PFSK-1 (cell line): ENCODE measurements at regions not wholly inside any gene's neighbourhood (a gene's known extent, or its start where the extent isn't known, plus 50 kb on each side); places are given as distances from the start of the nearest gene placed in this dataset.

ENCODE experiments used
- FOXP2 ChIP-seq: optimal IDR thresholded peaks from 2 replicates; pipeline ENCODE3; 2011; ENCODE audit warnings: borderline replicate concordance, control low read depth, inconsistent platforms; ENCODE audit not compliant: insufficient read depth; ENCODE audit errors: extremely low read length, extremely low read depth
- POLR2AphosphoS5 ChIP-seq: IDR thresholded peaks from 2 replicates; pipeline ENCODE4 v1.6.1; 2012; ENCODE audit warnings: low read depth, mild to moderate bottlenecking, control low read depth, low read length, moderate library complexity
- REST ChIP-seq, 2 experiments: IDR thresholded peaks; 2 replicates each; pipeline versions ENCODE4 v1.6.1 to v1.8.0; 2011 to 2012; ENCODE audit warnings: low read depth in 2 of 2, low read length in 2 of 2, control low read depth in 1 of 2, inconsistent platforms in 1 of 2, mild to moderate bottlenecking in 1 of 2, moderate library complexity in 1 of 2; ENCODE audit not compliant: insufficient read depth in 1 of 2
- SIN3A ChIP-seq: IDR thresholded peaks from 2 replicates; pipeline ENCODE4 v1.6.1; 2012; ENCODE audit warnings: mild to moderate bottlenecking, low read length, moderate library complexity, borderline replicate concordance; ENCODE audit not compliant: insufficient read depth
- TAF1 ChIP-seq: IDR thresholded peaks from 2 replicates; pipeline ENCODE4 v1.6.1; 2012; ENCODE audit warnings: low read length, control low read depth, borderline replicate concordance; ENCODE audit not compliant: insufficient read depth

GRCh38 chr1:221625026-221625425 is 116.9 kb downstream of the DUSP10 start:
- TF ChIP-seq REST (IDR thresholded peaks at IDR 0.05; ENCODE audit: insufficient read depth in 1 of 2, low read depth in 2 of 2, low read length in 2 of 2) (no peak), TAF1 (no peak), FOXP2 (no peak), SIN3A (no peak), POLR2AphosphoS5 (no peak)

- no peak for TF ChIP-seq REST (IDR thresholded peaks at IDR 0.05; ENCODE audit: insufficient read depth in 1 of 2, low read depth in 2 of 2, low read length in 2 of 2)
- TF ChIP-seq TAF1: no peak
- TF ChIP-seq FOXP2: no peak
- TF ChIP-seq POLR2AphosphoS5: no peak
Measured at GRCh38 chr1:221626041-221626440, 115.8 kb downstream of the DUSP10 start.

- no peak for TF ChIP-seq POLR2AphosphoS5
- no peak for TF ChIP-seq SIN3A
- no peak for TF ChIP-seq TAF1
- no peak for TF ChIP-seq FOXP2
- TF ChIP-seq REST (IDR thresholded peaks at IDR 0.05; ENCODE audit: insufficient read depth in 1 of 2, low read depth in 2 of 2, low read length in 2 of 2): no peak
Measured at GRCh38 chr1:221630236-221630635, 111.7 kb downstream of the DUSP10 start.

- TF ChIP-seq POLR2AphosphoS5 (no peak), FOXP2 (no peak), SIN3A (no peak), TAF1 (no peak), REST (IDR thresholded peaks at IDR 0.05; ENCODE audit: insufficient read depth in 1 of 2, low read depth in 2 of 2, low read length in 2 of 2) (no peak)
Measured at GRCh38 chr1:221631556-221631955, 110.3 kb downstream of the DUSP10 start.

GRCh38 chr1:221632072-221632471 is 109.8 kb downstream of the DUSP10 start:
- no peak for TF ChIP-seq REST (IDR thresholded peaks at IDR 0.05; ENCODE audit: insufficient read depth in 1 of 2, low read depth in 2 of 2, low read length in 2 of 2)
- no peak for TF ChIP-seq POLR2AphosphoS5
- TF ChIP-seq TAF1: no peak
- no peak for TF ChIP-seq SIN3A
- no peak for TF ChIP-seq FOXP2
